H7 (cell line): ENCODE measurements at regions not wholly inside any gene's neighbourhood (a gene's known extent, or its start where the extent isn't known, plus 50 kb on each side); places are given as distances from the start of the nearest gene placed in this dataset.
A peak's percentile ranks its signal among the peaks of the same experiment; 100 is the strongest.

ENCODE experiments used
- DNase-seq: peaks from one replicate; pipeline ENCODE4 v3.0.0; 2012
- H3K27me3 ChIP-seq: 2 replicates; pipeline ENCODE4 v1.6.0; 2011; ENCODE audit warnings: mild to moderate bottlenecking, low read length; ENCODE audit not compliant: control insufficient read depth, insufficient read depth
- H3K36me3 ChIP-seq: replicated peaks from 2 replicates; pipeline ENCODE4 v1.5.1; 2011; ENCODE audit warnings: low read length; ENCODE audit not compliant: control insufficient read depth, insufficient read depth
- H3K4me3 ChIP-seq: 2 replicates; pipeline ENCODE4 v1.5.1; 2011; ENCODE audit warnings: low read depth, mild to moderate bottlenecking, control low read depth, low read length, moderate library complexity; ENCODE audit not compliant: insufficient read depth

GRCh38 chr16:66136841-66137240, 229.7 kb upstream of the CDH5 start:
- H3K36me3 ChIP-seq, result no peaks in the 10 kb centered on the region
- H3K4me3 ChIP-seq, result no peak overlapping the region
- no peak for DNase-seq
- H3K27me3 ChIP-seq, result no peaks in the 10 kb centered on the region

GRCh38 chr16:66135838-66136237, 230.7 kb upstream of the CDH5 start:
- DNase-seq, result no peak
- Histone ChIP-seq H3K36me3 (no peaks in the 10 kb centered on the region), H3K27me3 (no peaks in the 10 kb centered on the region), H3K4me3 (no peak overlapping the region)

- Histone ChIP-seq H3K4me3 (no peak overlapping the region), H3K36me3 (no peaks in the 10 kb centered on the region), H3K27me3 (no peaks in the 10 kb centered on the region)
- no peak for DNase-seq
These were observed 231.1 kb upstream of the CDH5 start for GRCh38 chr16:66135421-66135831.

GRCh38 chr16:66134875-66135274, 231.6 kb upstream of the CDH5 start:
- H3K4me3 ChIP-seq, result no peak overlapping the region
- no peaks in the 10 kb centered on the region for H3K27me3 ChIP-seq
- no peak for DNase-seq
- no peaks in the 10 kb centered on the region for H3K36me3 ChIP-seq

GRCh38 chr16:66133643-66134338, 232.7 kb upstream of the CDH5 start:
- no peak overlapping the region for H3K4me3 ChIP-seq
- no peaks in the 10 kb centered on the region for H3K27me3 ChIP-seq
- H3K36me3 ChIP-seq, result no peaks in the 10 kb centered on the region
- no peak for DNase-seq

GRCh38 chr16:66131895-66132294, 234.6 kb upstream of the CDH5 start:
- H3K27me3 ChIP-seq, result peaks cover 5% of the 10 kb centered on the region; the same call in 1 of the 2 replicates
- H3K36me3 ChIP-seq, result no peaks in the 10 kb centered on the region
- DNase-seq, result no peak
- H3K4me3 ChIP-seq, result no peak overlapping the region

GRCh38 chr16:66131156-66131807, 235.2 kb upstream of the CDH5 start:
- no peaks in the 10 kb centered on the region for H3K36me3 ChIP-seq
- H3K4me3 ChIP-seq, result no peak overlapping the region
- peaks cover 5% of the 10 kb centered on the region; the same call in 1 of the 2 replicates for H3K27me3 ChIP-seq
- DNase-seq, result no peak

GRCh38 chr16:66130296-66130905, 236.1 kb upstream of the CDH5 start:
- Histone ChIP-seq H3K36me3 (no peaks in the 10 kb centered on the region), H3K27me3 (peaks cover 5% of the 10 kb centered on the region; the same call in 1 of the 2 replicates), H3K4me3 (no peak overlapping the region)
- DNase-seq, result no peak

GRCh38 chr16:66129196-66129595, 237.3 kb upstream of the CDH5 start:
- Histone ChIP-seq H3K36me3 (no peaks in the 10 kb centered on the region), H3K27me3 (peaks cover 5% of the 10 kb centered on the region; the same call in 1 of the 2 replicates), H3K4me3 (no peak overlapping the region)
- no peak for DNase-seq

GRCh38 chr16:66128371-66128770, 238.1 kb upstream of the CDH5 start:
- Histone ChIP-seq H3K27me3 (peaks cover 5% of the 10 kb centered on the region; the same call in 1 of the 2 replicates), H3K36me3 (no peaks in the 10 kb centered on the region), H3K4me3 (no peak overlapping the region)
- DNase-seq, result no peak

GRCh38 chr16:66127459-66128370, 238.8 kb upstream of the CDH5 start:
- Histone ChIP-seq H3K27me3 (peaks cover 5% of the 10 kb centered on the region; the same call in 1 of the 2 replicates), H3K36me3 (no peaks in the 10 kb centered on the region), H3K4me3 (no peak overlapping the region)
- peak; percentile 33 for DNase-seq

GRCh38 chr16:66121466-66121865, 245.0 kb upstream of the CDH5 start:
- Histone ChIP-seq H3K4me3 (no peak overlapping the region), H3K36me3 (no peaks in the 10 kb centered on the region), H3K27me3 (no peaks in the 10 kb centered on the region)
- no peak for DNase-seq

- DNase-seq, result no peak
- Histone ChIP-seq H3K4me3 (no peak overlapping the region), H3K36me3 (no peaks in the 10 kb centered on the region), H3K27me3 (no peaks in the 10 kb centered on the region)
These were observed 245.8 kb upstream of the CDH5 start for GRCh38 chr16:66120656-66121055.
